Chondrocyte (in vitro differentiated cells): ENCODE measurements at regions not wholly inside any gene's neighbourhood (a gene's known extent, or its start where the extent isn't known, plus 50 kb on each side); places are given as distances from the start of the nearest gene placed in this dataset.

Source experiments
- DNase-seq: peaks from one replicate; pipeline ENCODE4 v3.0.0; 2021; ENCODE audit warnings: mixed read lengths, low spot score
- H3K27ac Mint-ChIP-seq: one replicate; pipeline ENCODE4 v1.8.0; 2021; ENCODE audit warnings: mild to moderate bottlenecking, moderate library complexity, mixed read lengths; ENCODE audit not compliant: unreplicated experiment
- H3K27me3 Mint-ChIP-seq: 2 replicates; pipeline ENCODE4 v1.8.0; 2021; ENCODE audit warnings: low read depth, mixed read lengths
- H3K36me3 Mint-ChIP-seq: 2 replicates; pipeline ENCODE4 v1.8.0; 2021; ENCODE audit warnings: low read depth, mixed read lengths
- H3K4me1 Mint-ChIP-seq: 2 replicates; pipeline ENCODE4 v1.8.0; 2021; ENCODE audit warnings: low read depth, mild to moderate bottlenecking, mixed read lengths
- H3K4me3 Mint-ChIP-seq: one replicate; pipeline ENCODE4 v1.8.0; 2021; ENCODE audit warnings: mild to moderate bottlenecking, moderate library complexity, mixed read lengths; ENCODE audit not compliant: unreplicated experiment
- H3K9me3 Mint-ChIP-seq: 2 replicates; pipeline ENCODE4 v1.8.0; 2021; ENCODE audit warnings: low read depth, mixed read lengths
- CTCF ChIP-seq: fragments of 200-600 bp; sonication (generic); IDR thresholded peaks from 2 replicates; pipeline ENCODE4 v1.5.0; 2021; ENCODE audit warnings: antibody characterized with exemption, mild to moderate bottlenecking, moderate library complexity

- no peak for DNase-seq
- no peaks in the 10 kb centered on the region for H3K4me1 Mint-ChIP-seq
- H3K27ac Mint-ChIP-seq = no peak overlapping the region
- H3K27me3 Mint-ChIP-seq = peaks cover 3% of the 10 kb centered on the region
- H3K9me3 Mint-ChIP-seq = peaks cover 2% of the 10 kb centered on the region
- TF ChIP-seq CTCF = no peak
- H3K4me3 Mint-ChIP-seq = no peak overlapping the region
- H3K36me3 Mint-ChIP-seq = no peaks in the 10 kb centered on the region
Observed at GRCh38 chr14:39716987-39717570, 284.8 kb upstream of the FBXO33 start.

- DNase-seq = no peak
- Mint-ChIP-seq H3K4me3 (no peak overlapping the region), H3K27me3 (no peaks in the 10 kb centered on the region), H3K4me1 (no peaks in the 10 kb centered on the region), H3K9me3 (peaks cover 6% of the 10 kb centered on the region), H3K36me3 (no peaks in the 10 kb centered on the region), H3K27ac (no peak overlapping the region)
- TF ChIP-seq CTCF = no peak
Observed at GRCh38 chr14:39712293-39712999, 280.2 kb upstream of the FBXO33 start.

GRCh38 chr14:39704594-39704993 is 272.4 kb upstream of the FBXO33 start:
- H3K27ac Mint-ChIP-seq = no peak overlapping the region
- no peaks in the 10 kb centered on the region for H3K4me1 Mint-ChIP-seq
- no peak overlapping the region for H3K4me3 Mint-ChIP-seq
- TF ChIP-seq CTCF = no peak
- peaks cover 18% of the 10 kb centered on the region for H3K9me3 Mint-ChIP-seq
- DNase-seq = no peak
- H3K36me3 Mint-ChIP-seq = peaks cover 1% of the 10 kb centered on the region
- no peaks in the 10 kb centered on the region for H3K27me3 Mint-ChIP-seq

- Mint-ChIP-seq H3K27ac (no peak overlapping the region), H3K36me3 (no peaks in the 10 kb centered on the region), H3K4me1 (no peaks in the 10 kb centered on the region), H3K27me3 (no peaks in the 10 kb centered on the region), H3K9me3 (peaks cover 12% of the 10 kb centered on the region), H3K4me3 (no peak overlapping the region)
- no peak for DNase-seq
- TF ChIP-seq CTCF = no peak
Observed at GRCh38 chr14:39694341-39694740, 262.1 kb upstream of the FBXO33 start.

- no peak for DNase-seq
- Mint-ChIP-seq H3K27me3 (no peaks in the 10 kb centered on the region), H3K4me1 (peaks cover 15% of the 10 kb centered on the region), H3K4me3 (no peak overlapping the region), H3K27ac (no peak overlapping the region), H3K36me3 (no peaks in the 10 kb centered on the region), H3K9me3 (no peaks in the 10 kb centered on the region)
- TF ChIP-seq CTCF = no peak
Observed at GRCh38 chr14:39683691-39684260, 251.5 kb upstream of the FBXO33 start.
